NT2/D1 (cell line): ENCODE measurements at regions not wholly inside any gene's neighbourhood (a gene's known extent, or its start where the extent isn't known, plus 50 kb on each side); places are given as distances from the start of the nearest gene placed in this dataset.

Experiments used
- DNase-seq: peaks from one replicate; pipeline ENCODE4 v3.0.0-alpha.2; 2011; ENCODE audit warnings: low read depth, low spot score
- H3K27me3 ChIP-seq: 2 replicates; pipeline ENCODE4 v1.6.0; 2011; ENCODE audit warnings: mild to moderate bottlenecking; ENCODE audit not compliant: insufficient read length, insufficient read depth
- H3K36me3 ChIP-seq: 2 replicates; pipeline ENCODE4 v1.6.1; 2011; ENCODE audit warnings: mild to moderate bottlenecking, low read length, mixed read lengths; ENCODE audit not compliant: insufficient read depth, insufficient read length
- H3K4me1 ChIP-seq: 2 replicates; pipeline ENCODE4 v1.5.1; 2011; ENCODE audit not compliant: insufficient read depth, insufficient read length
- H3K4me3 ChIP-seq: 2 replicates; pipeline ENCODE4 v1.5.1; 2011; ENCODE audit warnings: low read depth; ENCODE audit not compliant: insufficient read length
- H3K9ac ChIP-seq: 2 replicates; pipeline ENCODE4 v1.6.0; 2011; ENCODE audit warnings: low read depth; ENCODE audit not compliant: insufficient read length
- H3K9me3 ChIP-seq: 2 replicates; pipeline ENCODE4 v1.5.1; 2011; ENCODE audit warnings: mild to moderate bottlenecking, low read length; ENCODE audit not compliant: insufficient read depth
- SUZ12 ChIP-seq: IDR thresholded peaks from 2 replicates; pipeline ENCODE4 v1.6.1; 2011; ENCODE audit not compliant: insufficient read length, insufficient read depth; ENCODE audit errors: extremely low read depth
- YY1 ChIP-seq: IDR thresholded peaks from 2 replicates; pipeline ENCODE4 v1.6.1; 2011; ENCODE audit not compliant: insufficient read length, insufficient read depth
- ZNF274 ChIP-seq: IDR thresholded peaks from 2 replicates; pipeline ENCODE4 v1.6.1; 2011; ENCODE audit warnings: mild to moderate bottlenecking, low read depth, low read length

DNA sequence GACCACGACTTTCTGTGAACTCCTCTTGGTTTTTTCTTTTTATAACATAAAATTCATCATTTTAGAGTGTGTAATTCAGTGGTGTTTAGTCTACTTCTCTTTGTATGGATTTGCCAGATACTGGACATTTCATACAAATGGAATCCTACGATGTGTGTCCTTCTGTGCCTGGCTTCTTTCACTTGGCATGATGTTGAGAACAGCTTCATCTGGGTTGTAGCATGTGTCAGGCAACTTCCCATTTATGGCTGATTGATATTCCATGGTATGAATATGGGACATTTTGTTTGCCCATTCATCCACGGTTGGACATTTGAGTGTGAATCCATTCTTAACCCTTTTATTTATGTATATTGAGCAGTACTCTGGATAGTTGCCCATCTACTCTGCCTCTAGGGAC, 82.7 kb upstream of the KLF13 start:
- no peak overlapping the region for H3K9ac ChIP-seq
- no peaks in the 10 kb centered on the region for H3K9me3 ChIP-seq
- no peak overlapping the region for H3K4me3 ChIP-seq
- H3K4me1 ChIP-seq: no peaks in the 10 kb centered on the region
- peaks cover 2% of the 10 kb centered on the region for H3K27me3 ChIP-seq
- no peak for DNase-seq
- TF ChIP-seq ZNF274: no peak
- H3K36me3 ChIP-seq: no peaks in the 10 kb centered on the region

DNA sequence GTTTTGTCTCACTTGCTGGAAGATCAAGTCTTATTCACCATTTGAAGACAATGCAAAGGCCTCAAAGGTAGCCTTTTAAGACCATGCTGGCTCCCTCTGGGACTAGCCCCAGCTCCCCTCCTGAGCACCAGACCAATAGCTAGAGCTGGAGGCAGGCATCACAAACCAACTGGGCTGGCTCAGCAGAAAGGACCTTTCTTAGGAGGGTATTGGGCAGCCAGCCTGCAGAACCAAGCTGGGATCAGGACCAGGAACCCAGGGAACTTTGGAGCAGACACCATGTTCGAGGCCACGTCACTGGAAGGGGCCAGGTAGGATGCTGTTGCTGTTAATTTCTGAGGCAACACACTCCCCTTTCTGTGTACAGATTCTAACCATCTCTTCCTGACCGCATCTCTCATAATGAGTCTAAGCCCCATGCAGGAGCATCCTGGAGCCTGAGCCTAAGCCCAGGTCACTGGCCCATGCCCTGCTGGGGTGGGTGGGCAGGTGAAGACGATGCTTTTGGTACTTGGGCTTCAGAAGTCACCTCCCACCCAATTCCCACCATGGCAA, 81.4 kb upstream of the KLF13 start:
- no peaks in the 10 kb centered on the region for H3K4me1 ChIP-seq
- no peak for DNase-seq
- TF ChIP-seq YY1 (no peak), ZNF274 (no peak), SUZ12 (no peak)
- peaks cover 2% of the 10 kb centered on the region for H3K27me3 ChIP-seq
- H3K4me3 ChIP-seq: no peak overlapping the region
- no peaks in the 10 kb centered on the region for H3K36me3 ChIP-seq
- H3K9me3 ChIP-seq: no peaks in the 10 kb centered on the region
- H3K9ac ChIP-seq: no peak overlapping the region

DNA sequence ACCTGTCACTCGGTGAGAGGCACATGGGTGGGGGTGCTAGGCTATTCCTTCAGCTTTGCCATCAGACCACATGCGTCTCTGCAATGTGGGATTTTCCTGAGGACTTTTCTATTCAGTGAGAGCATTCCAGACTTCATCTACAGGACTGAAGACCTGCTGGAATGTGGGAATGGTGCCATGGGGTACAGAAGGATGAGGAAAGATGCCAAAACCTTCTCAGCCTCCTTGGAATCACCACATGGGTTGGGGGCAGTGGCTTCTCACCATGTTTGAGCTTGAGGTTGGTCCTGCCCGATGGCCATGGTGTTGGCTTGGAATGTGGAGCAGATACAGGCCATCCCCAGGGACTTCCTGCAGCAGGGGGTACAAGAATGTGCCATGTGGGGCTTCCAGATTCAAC, 80.9 kb upstream of the KLF13 start:
- TF ChIP-seq SUZ12 (no peak), ZNF274 (no peak), YY1 (no peak)
- Histone ChIP-seq H3K27me3 (peaks cover 2% of the 10 kb centered on the region), H3K4me3 (no peak overlapping the region), H3K36me3 (no peaks in the 10 kb centered on the region), H3K9ac (no peak overlapping the region), H3K9me3 (no peaks in the 10 kb centered on the region), H3K4me1 (no peaks in the 10 kb centered on the region)
- no peak for DNase-seq

DNA sequence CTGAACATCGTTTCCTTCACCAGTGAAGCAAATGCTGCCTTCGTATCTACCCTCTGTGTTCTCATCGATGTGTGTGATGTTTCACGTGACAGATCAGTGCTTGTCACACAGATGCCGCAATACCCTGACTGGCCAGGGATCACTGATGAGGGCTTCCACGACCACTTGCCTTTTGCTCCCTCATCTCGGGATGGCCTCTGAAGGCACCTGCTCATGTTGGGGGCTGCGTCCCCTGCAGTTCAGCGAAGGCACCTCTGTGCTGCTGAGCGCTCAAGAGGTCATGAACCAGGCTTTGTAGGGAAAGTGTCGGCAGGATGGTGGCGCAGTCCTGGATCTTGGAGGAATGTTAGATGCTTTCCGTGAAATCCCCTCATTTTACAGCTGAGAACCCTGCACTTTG, 79.2 kb upstream of the KLF13 start:
- peaks cover 2% of the 10 kb centered on the region for H3K27me3 ChIP-seq
- no peak overlapping the region for H3K4me3 ChIP-seq
- H3K36me3 ChIP-seq: no peaks in the 10 kb centered on the region
- H3K9ac ChIP-seq: no peak overlapping the region
- TF ChIP-seq SUZ12 (no peak), ZNF274 (no peak), YY1 (no peak)
- DNase-seq: no peak
- no peaks in the 10 kb centered on the region for H3K9me3 ChIP-seq
- no peaks in the 10 kb centered on the region for H3K4me1 ChIP-seq

DNA sequence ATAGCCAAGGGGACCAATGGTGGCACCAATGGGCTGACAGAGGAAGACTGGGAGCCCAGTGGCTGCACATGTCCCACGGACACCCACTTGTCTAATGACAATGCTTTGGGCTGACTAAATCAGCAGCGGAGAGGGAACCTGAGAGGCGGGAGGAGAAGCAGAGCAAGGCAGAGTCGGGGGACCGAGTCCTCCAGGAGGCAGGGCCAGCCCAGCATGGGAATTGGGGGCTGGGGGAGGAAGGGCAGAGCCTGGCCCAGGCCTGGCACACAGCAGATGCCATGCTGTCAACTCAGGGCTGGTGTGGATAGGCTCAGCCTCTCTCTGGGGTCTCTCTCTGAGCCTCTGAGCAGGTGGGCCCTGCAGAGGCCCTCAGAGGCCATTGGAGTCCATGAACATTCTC, 78.4 kb upstream of the KLF13 start:
- Histone ChIP-seq H3K9me3 (no peaks in the 10 kb centered on the region), H3K9ac (no peak overlapping the region), H3K4me3 (no peak overlapping the region), H3K36me3 (no peaks in the 10 kb centered on the region), H3K27me3 (peaks cover 2% of the 10 kb centered on the region), H3K4me1 (no peaks in the 10 kb centered on the region)
- no peak for DNase-seq
- TF ChIP-seq SUZ12: no peak
- no peak for TF ChIP-seq ZNF274
- TF ChIP-seq YY1: no peak

DNA sequence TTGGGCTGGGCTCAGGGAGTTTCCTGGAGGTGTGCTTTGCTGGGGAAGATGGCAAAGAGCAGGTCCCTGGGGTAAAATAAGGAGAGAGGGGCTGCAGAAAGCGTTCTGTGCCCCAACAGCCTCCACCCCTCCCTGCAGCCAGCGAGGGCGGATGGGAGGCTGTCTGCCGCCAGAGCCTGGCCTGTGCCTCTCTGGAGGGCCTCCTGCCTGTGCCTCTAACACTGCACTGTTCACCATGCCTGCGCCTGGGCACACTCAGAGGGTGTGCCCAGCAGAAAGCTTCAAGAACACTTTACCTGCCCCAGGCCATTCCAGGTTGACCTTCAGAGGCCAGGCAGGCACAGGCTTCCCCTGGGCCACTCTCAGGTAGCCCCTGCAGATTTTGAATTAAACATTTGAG, 77.7 kb upstream of the KLF13 start:
- no peak for DNase-seq

DNA sequence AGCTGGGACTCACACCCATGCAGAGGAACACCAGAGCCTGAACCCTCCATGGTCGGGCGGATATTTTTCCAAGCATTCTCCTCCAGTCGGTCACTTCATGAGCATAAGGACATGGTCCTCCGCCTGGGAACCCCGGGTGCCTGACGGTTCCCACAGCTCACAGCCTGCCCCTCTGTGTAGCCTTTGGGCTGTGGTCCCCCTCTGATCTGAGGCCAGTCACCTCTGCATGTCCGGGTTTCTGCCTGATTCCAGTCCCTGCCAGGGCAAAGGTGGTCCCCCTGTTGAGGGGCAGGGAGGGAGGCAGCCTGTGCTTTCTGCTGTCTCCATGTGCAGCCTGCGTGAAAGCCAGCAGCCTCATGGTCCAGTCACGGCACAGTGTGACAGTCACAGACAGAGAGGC, 76.6 kb upstream of the KLF13 start:
- TF ChIP-seq YY1: no peak
- no peak for TF ChIP-seq SUZ12
- TF ChIP-seq ZNF274: no peak
- no peaks in the 10 kb centered on the region for H3K9me3 ChIP-seq

More for the DNA sequence above, 77.7 kb upstream of the KLF13 start:
- H3K36me3 ChIP-seq: no peaks in the 10 kb centered on the region
- H3K9me3 ChIP-seq: no peaks in the 10 kb centered on the region
- no peaks in the 10 kb centered on the region for H3K4me1 ChIP-seq
- H3K27me3 ChIP-seq: peaks cover 2% of the 10 kb centered on the region
- no peak overlapping the region for H3K4me3 ChIP-seq
- TF ChIP-seq SUZ12 (no peak), YY1 (no peak), ZNF274 (no peak)
- no peak overlapping the region for H3K9ac ChIP-seq

DNA sequence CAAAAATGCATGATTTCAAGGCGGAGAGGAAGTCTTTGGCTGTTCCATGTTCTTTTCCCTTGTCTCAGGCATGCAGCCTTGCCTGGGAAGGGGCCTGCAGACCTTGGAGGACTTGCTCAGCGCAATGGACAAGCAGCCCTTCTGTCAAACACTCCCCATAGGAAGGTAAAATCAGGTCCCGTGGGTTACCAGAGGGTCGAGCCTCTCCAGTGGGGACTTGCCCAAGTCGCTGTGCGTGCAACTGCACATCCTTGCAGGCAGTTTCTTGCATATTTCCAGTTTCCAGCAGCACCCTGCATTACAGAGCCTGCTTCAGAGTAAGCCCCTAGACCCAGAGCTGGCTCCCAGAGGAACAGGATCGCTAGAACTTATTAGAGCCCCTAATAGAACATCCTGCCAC, 75.5 kb upstream of the KLF13 start:
- no peak overlapping the region for H3K9ac ChIP-seq
- no peaks in the 10 kb centered on the region for H3K36me3 ChIP-seq
- no peak overlapping the region for H3K4me3 ChIP-seq
- no peaks in the 10 kb centered on the region for H3K9me3 ChIP-seq
- no peaks in the 10 kb centered on the region for H3K4me1 ChIP-seq
- no peak for TF ChIP-seq YY1
- no peak for TF ChIP-seq ZNF274
- no peak for TF ChIP-seq SUZ12
- peaks cover 2% of the 10 kb centered on the region for H3K27me3 ChIP-seq
- no peak for DNase-seq

More for the DNA sequence above, 76.6 kb upstream of the KLF13 start:
- Histone ChIP-seq H3K4me1 (no peaks in the 10 kb centered on the region), H3K36me3 (no peaks in the 10 kb centered on the region), H3K27me3 (peaks cover 2% of the 10 kb centered on the region), H3K4me3 (no peak overlapping the region), H3K9ac (no peak overlapping the region)
- no peak for DNase-seq
